Astrocyte (in vitro differentiated cells and primary cell): ENCODE measurements at regions not wholly inside any gene's neighbourhood (a gene's known extent, or its start where the extent isn't known, plus 50 kb on each side); places are given as distances from the start of the nearest gene placed in this dataset.

ENCODE experiments used
- DNase-seq: peaks from one replicate; pipeline ENCODE4 v3.0.0-alpha.2; 2010; ENCODE audit warnings: low read depth
- FAIRE-seq: peaks from 2 replicates; lab custom pipeline; 2011; peaks lifted over from hg19 to GRCh38; lab: Jason Lieb, UNC
- H2AFZ ChIP-seq: 2 replicates; pipeline ENCODE4 v1.6.0; 2012; ENCODE audit warnings: low read depth, low read length, inconsistent platforms
- H3K27ac ChIP-seq: 2 replicates; pipeline ENCODE4 v1.5.1; 2011; ENCODE audit warnings: low read depth, low read length, inconsistent platforms
- H3K27me3 ChIP-seq: 2 replicates; pipeline ENCODE4 v1.6.0; 2011; ENCODE audit warnings: low read length, inconsistent platforms; ENCODE audit not compliant: insufficient read depth
- H3K36me3 ChIP-seq: 2 replicates; pipeline ENCODE4 v1.5.1; 2011; ENCODE audit warnings: low read length, inconsistent platforms; ENCODE audit not compliant: insufficient read depth
- H3K4me1 ChIP-seq: 2 replicates; pipeline ENCODE4 v1.5.1; 2011; ENCODE audit warnings: low read length, inconsistent platforms; ENCODE audit not compliant: insufficient read depth
- H3K4me2 ChIP-seq: 2 replicates; pipeline ENCODE4 v1.6.0; 2012; ENCODE audit warnings: low read length, inconsistent platforms
- H3K4me3 ChIP-seq: 2 replicates; pipeline ENCODE4 v1.5.1; 2011; ENCODE audit warnings: low read depth, mild to moderate bottlenecking, low read length, inconsistent platforms; ENCODE audit not compliant: insufficient read depth
- H3K79me2 ChIP-seq: 2 replicates; pipeline ENCODE4 v1.6.0; 2012; ENCODE audit warnings: mild to moderate bottlenecking, low read length, inconsistent platforms; ENCODE audit not compliant: insufficient read depth
- H3K9ac ChIP-seq: 2 replicates; pipeline ENCODE4 v1.6.0; 2012; ENCODE audit warnings: mild to moderate bottlenecking, low read length, inconsistent platforms
- H3K9me3 ChIP-seq: 2 replicates; pipeline ENCODE4 v1.5.1; 2012; ENCODE audit warnings: low read depth, mild to moderate bottlenecking, low read length, inconsistent platforms; ENCODE audit not compliant: insufficient read depth
- H4K20me1 ChIP-seq: 2 replicates; pipeline ENCODE4 v1.6.0; 2012; ENCODE audit warnings: low read length, inconsistent platforms; ENCODE audit not compliant: insufficient read depth
- H3K27ac Mint-ChIP-seq: one replicate; pipeline ENCODE4 v1.8.0; 2021; ENCODE audit warnings: mild to moderate bottlenecking, mixed read lengths; ENCODE audit not compliant: unreplicated experiment
- H3K27me3 Mint-ChIP-seq: one replicate; pipeline ENCODE4 v1.8.0; 2021; ENCODE audit warnings: low read depth, mixed read lengths; ENCODE audit not compliant: unreplicated experiment
- H3K36me3 Mint-ChIP-seq: one replicate; pipeline ENCODE4 v1.8.0; 2021; ENCODE audit warnings: low read depth, mixed read lengths; ENCODE audit not compliant: unreplicated experiment
- H3K4me1 Mint-ChIP-seq: one replicate; pipeline ENCODE4 v1.8.0; 2021; ENCODE audit warnings: low read depth, mixed read lengths; ENCODE audit not compliant: unreplicated experiment
- H3K4me3 Mint-ChIP-seq: one replicate; pipeline ENCODE4 v1.8.0; 2021; ENCODE audit warnings: mild to moderate bottlenecking, moderate library complexity, mixed read lengths; ENCODE audit not compliant: unreplicated experiment
- H3K9me3 Mint-ChIP-seq: one replicate; pipeline ENCODE4 v1.8.0; 2021; ENCODE audit warnings: mild to moderate bottlenecking, mixed read lengths; ENCODE audit not compliant: unreplicated experiment
- CTCF ChIP-seq: IDR thresholded peaks from 2 replicates; pipeline ENCODE4 v1.5.1; 2011; ENCODE audit warnings: low read depth, mild to moderate bottlenecking, inconsistent platforms, low read length, moderate library complexity; ENCODE audit not compliant: insufficient read depth
- EZH2 ChIP-seq: IDR thresholded peaks from 2 replicates; pipeline ENCODE4 v1.6.1; 2012; ENCODE audit warnings: mild to moderate bottlenecking, low read length, inconsistent platforms; ENCODE audit not compliant: insufficient read depth

DNA sequence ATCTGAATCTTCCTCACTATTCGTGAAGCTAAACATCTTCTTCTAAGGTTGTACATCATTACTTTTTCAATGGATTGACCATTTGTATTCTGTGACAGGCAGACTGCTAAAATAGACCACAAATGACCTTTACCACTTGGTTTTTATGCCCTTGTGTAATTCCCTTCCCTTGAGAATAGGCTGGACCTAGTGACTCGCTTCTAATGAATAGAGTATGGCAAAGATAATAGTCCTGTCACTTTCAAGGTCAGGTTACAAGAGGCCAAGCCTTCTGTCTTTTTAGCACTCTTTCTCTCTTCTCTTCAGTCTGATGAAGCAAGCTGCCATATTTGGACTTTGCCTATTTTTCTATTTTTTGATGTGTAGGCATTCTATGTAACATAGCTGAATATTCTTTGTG, 492.9 kb downstream of the SOX6 start:
- H3K27ac Mint-ChIP-seq: no peak overlapping the region
- Histone ChIP-seq H3K4me3 (no peak overlapping the region), H3K9ac (no peak overlapping the region), H3K9me3 (no peaks in the 10 kb centered on the region), H3K79me2 (no peaks in the 10 kb centered on the region), H4K20me1 (no peaks in the 10 kb centered on the region), H3K4me2 (no peak overlapping the region), H3K4me1 (no peaks in the 10 kb centered on the region), H3K36me3 (no peaks in the 10 kb centered on the region), H3K27me3 (no peaks in the 10 kb centered on the region), H2AFZ (no peak overlapping the region), H3K27ac (no peak overlapping the region)
- TF ChIP-seq CTCF: no peak
- no peak for TF ChIP-seq EZH2
- H3K4me3 Mint-ChIP-seq: no peak overlapping the region
- H3K36me3 Mint-ChIP-seq: no peaks in the 10 kb centered on the region
- H3K9me3 Mint-ChIP-seq: peaks cover 2% of the 10 kb centered on the region
- peaks cover 15% of the 10 kb centered on the region for H3K27me3 Mint-ChIP-seq
- H3K4me1 Mint-ChIP-seq: peaks cover 2% of the 10 kb centered on the region
- no peak for DNase-seq
- FAIRE-seq: no peak

GRCh38 chr11:15864026-15864805, 492.1 kb downstream of the SOX6 start:
- H3K79me2 ChIP-seq: no peaks in the 10 kb centered on the region
- H2AFZ ChIP-seq: no peak overlapping the region
- Mint-ChIP-seq H3K4me3 (no peak overlapping the region), H3K27me3 (peaks cover 15% of the 10 kb centered on the region), H3K4me1 (peaks cover 2% of the 10 kb centered on the region), H3K9me3 (peaks cover 2% of the 10 kb centered on the region), H3K36me3 (no peaks in the 10 kb centered on the region), H3K27ac (no peak overlapping the region)
- no peak for DNase-seq
- H3K27me3 ChIP-seq: no peaks in the 10 kb centered on the region
- H3K4me2 ChIP-seq: no peak overlapping the region
- no peak overlapping the region for H3K4me3 ChIP-seq
- TF ChIP-seq CTCF: no peak
- no peak for TF ChIP-seq EZH2
- FAIRE-seq: no peak
- H3K9me3 ChIP-seq: no peaks in the 10 kb centered on the region
- H3K27ac ChIP-seq: no peak overlapping the region
- H3K36me3 ChIP-seq: no peaks in the 10 kb centered on the region
- no peaks in the 10 kb centered on the region for H3K4me1 ChIP-seq
- no peaks in the 10 kb centered on the region for H4K20me1 ChIP-seq
- H3K9ac ChIP-seq: no peak overlapping the region
